ENCODE measurements at regions not wholly inside any gene's neighbourhood (a gene's known extent, or its start where the extent isn't known, plus 50 kb on each side); places are given as distances from the start of the nearest gene placed in this dataset.

- peaks cover 0 to 9% (median 4%) of the 10 kb centered on the region in 3 donors for H3K4me1 ChIP-seq
- no peak for ATAC-seq
- TF ChIP-seq CTCF (IDR thresholded peaks at IDR 0.05) (no peak), POLR2A (IDR thresholded peaks at IDR 0.05) (no peak), EP300 (IDR thresholded peaks at IDR 0.05) (no peak), POLR2AphosphoS5 (IDR thresholded peaks at IDR 0.05) (no peak)
- H3K36me3 ChIP-seq: no peaks in the 10 kb centered on the region
- H3K9me3 ChIP-seq: no peaks in the 10 kb centered on the region
- no peaks in the 10 kb centered on the region for H3K27me3 ChIP-seq
- 40 to 72% methylated on average over 1 to 2 of the region's 2 CpGs for WGBS, 2 donors (ENCODE audit: low coverage in 1 of 2)
- H3K4me3 ChIP-seq: no peak overlapping the region
- no peak overlapping the region for H3K27ac ChIP-seq
Observed at GRCh38 chr1:182257369-182258063, 134.1 kb downstream of the GLUL start.

GRCh38 chr1:182256931-182257330 lies 134.7 kb downstream of the GLUL start:
- no peak overlapping the region for H3K4me3 ChIP-seq
- H3K27me3 ChIP-seq: no peaks in the 10 kb centered on the region
- no peak for ATAC-seq
- no peaks in the 10 kb centered on the region for H3K36me3 ChIP-seq
- 73 to 87% methylated on average over 4 of the region's 4 CpGs for WGBS, 2 donors (ENCODE audit: low coverage in 1 of 2)
- TF ChIP-seq POLR2AphosphoS5 (IDR thresholded peaks at IDR 0.05) (no peak), CTCF (IDR thresholded peaks at IDR 0.05) (no peak), EP300 (IDR thresholded peaks at IDR 0.05) (no peak), POLR2A (IDR thresholded peaks at IDR 0.05) (no peak)
- peaks cover 0 to 9% (median 4%) of the 10 kb centered on the region in 3 donors for H3K4me1 ChIP-seq
- no peaks in the 10 kb centered on the region for H3K9me3 ChIP-seq
- no peak overlapping the region for H3K27ac ChIP-seq

DNA sequence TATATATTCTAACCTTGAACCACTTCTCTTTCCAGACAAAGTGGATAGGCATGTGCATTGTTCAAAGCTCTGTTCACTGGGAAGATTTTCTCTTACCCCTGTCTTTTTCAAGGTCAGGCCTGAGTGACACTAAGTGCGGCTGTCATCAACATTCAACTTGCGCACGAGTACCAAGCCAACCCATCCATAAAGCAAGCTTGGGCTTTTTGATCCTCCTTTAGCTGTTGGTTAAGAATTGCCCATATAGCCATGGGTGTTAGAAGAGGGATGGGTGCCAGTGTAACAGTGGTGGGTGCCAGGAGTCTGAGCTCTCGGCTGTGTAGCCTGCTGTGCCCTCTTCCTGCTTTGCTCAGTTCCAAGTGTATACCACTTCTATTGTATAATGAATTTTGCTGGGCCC lies 136.1 kb downstream of the GLUL start:
- H3K9me3 ChIP-seq: no peaks in the 10 kb centered on the region
- H3K4me1 ChIP-seq: peaks cover 0 to 9% (median 4%) of the 10 kb centered on the region in 3 donors
- ATAC-seq: no peak
- no peaks in the 10 kb centered on the region for H3K36me3 ChIP-seq
- H3K27ac ChIP-seq: no peak overlapping the region
- H3K4me3 ChIP-seq: no peak overlapping the region
- H3K27me3 ChIP-seq: no peaks in the 10 kb centered on the region
- TF ChIP-seq POLR2A (IDR thresholded peaks at IDR 0.05): no peak
- TF ChIP-seq CTCF (IDR thresholded peaks at IDR 0.05): no peak
- TF ChIP-seq EP300 (IDR thresholded peaks at IDR 0.05): no peak
- no peak for TF ChIP-seq POLR2AphosphoS5 (IDR thresholded peaks at IDR 0.05)
- WGBS, 2 donors (ENCODE audit: low coverage in 1 of 2): 88 to 100% methylated on average over 1 to 4 of the region's 4 CpGs

DNA sequence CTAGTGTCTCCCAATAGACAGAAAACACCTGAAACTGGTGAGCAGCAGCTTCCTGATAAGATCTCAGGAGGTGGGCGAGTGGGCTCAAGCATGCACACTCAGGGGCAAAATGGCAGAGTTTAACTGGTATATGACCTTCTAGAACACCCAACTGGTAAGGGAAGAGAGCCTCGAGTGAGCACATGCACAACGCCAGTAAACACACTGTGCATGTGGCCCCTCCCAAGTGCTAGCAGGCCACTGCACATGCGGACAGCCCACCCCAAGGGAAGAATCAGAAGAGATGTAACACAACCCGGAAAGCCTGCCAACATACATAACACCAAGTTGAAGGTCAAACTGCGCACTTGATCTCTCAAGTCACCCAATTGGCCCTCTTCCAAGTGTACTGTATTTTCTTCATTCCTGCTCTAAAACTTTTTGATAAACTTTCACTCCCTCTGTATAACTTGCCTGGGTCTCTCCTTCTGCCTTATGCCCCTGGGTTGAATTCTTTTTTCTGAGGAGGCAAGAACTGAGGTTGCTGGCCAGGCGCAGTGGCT lies 138.2 kb downstream of the GLUL start:
- Histone ChIP-seq H3K27me3 (no peaks in the 10 kb centered on the region), H3K27ac (no peak overlapping the region)
- WGBS, 2 donors (ENCODE audit: low coverage in 1 of 2): 70 to 75% methylated on average over 4 to 6 of the region's 7 CpGs

More for the DNA sequence above, 138.2 kb downstream of the GLUL start:
- no peaks in the 10 kb centered on the region for H3K36me3 ChIP-seq
- H3K9me3 ChIP-seq: no peaks in the 10 kb centered on the region
- H3K4me1 ChIP-seq: no peaks in the 10 kb centered on the region
- H3K4me3 ChIP-seq: no peak overlapping the region
- no peak for TF ChIP-seq CTCF (IDR thresholded peaks at IDR 0.05)
- TF ChIP-seq EP300 (IDR thresholded peaks at IDR 0.05): no peak
- TF ChIP-seq POLR2A (IDR thresholded peaks at IDR 0.05): no peak
- no peak for TF ChIP-seq POLR2AphosphoS5 (IDR thresholded peaks at IDR 0.05)
- no peak for ATAC-seq
